ENCODE measurements at regions not wholly inside any gene's neighbourhood (a gene's known extent, or its start where the extent isn't known, plus 50 kb on each side); places are given as distances from the start of the nearest gene placed in this dataset.

DNA sequence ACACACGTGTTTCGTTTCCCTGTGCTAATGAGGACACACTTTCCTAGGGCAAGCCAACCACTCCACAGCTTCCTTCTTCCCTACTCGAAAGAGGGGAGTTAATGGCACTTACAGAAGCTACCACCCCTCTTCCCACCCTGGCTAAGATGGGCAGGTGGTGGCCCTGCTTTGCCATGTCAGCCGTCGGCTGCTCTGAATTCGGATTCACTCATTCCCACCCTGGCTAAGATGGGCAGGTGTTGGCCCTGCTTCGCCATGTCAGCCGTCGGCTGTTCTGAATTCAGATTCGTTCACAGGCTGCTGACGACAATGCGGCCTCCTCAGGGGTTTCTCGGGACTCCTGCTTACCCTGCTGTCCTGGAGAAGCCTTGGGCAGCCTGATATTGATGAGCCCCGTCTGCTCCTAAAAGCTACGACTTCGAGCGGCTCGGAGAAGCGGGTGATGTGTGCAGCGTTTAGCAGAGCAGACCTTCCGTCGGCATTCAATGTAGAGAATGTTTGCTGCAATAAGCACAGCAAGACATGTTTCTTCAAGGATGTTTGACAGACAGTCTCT lies 56.2 kb upstream of the PPP2R2D start:
- no peak for DNase-seq

DNA sequence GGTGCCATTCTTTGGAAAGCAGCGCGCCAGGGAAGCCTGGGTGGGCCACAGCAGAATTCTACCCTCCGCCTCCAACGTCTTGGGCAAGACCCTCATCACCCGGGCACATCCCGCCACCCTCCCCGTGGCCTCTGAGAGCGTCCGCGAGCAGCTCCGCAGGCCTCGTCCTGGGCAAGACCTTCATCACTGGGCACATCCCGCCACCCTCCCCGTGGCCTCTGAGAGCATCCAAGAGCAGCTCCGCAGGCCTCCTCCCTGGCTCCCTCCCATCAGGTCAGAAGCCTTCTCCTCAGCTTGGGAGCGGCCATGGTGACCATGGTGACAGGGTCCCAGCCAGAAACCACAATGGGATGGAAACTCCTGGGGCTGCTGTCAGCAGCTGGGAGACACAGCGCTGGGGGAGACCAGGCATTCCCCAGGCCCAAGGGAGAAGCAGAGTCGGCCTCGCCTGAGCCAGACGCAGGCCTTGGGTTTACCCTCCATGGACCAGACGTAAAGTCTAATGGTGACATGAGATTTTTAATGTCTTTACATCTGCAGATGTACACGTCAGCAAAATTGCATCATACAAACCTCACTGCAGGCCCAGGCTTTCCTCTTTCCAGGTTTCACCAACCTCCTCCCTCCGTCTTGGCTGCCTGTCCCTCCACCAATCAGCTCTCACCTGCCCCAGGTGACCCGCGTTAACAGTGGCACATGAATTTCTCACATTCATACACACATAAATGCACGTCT lies 55.1 kb upstream of the PPP2R2D start:
- DNase-seq: no peak

DNA sequence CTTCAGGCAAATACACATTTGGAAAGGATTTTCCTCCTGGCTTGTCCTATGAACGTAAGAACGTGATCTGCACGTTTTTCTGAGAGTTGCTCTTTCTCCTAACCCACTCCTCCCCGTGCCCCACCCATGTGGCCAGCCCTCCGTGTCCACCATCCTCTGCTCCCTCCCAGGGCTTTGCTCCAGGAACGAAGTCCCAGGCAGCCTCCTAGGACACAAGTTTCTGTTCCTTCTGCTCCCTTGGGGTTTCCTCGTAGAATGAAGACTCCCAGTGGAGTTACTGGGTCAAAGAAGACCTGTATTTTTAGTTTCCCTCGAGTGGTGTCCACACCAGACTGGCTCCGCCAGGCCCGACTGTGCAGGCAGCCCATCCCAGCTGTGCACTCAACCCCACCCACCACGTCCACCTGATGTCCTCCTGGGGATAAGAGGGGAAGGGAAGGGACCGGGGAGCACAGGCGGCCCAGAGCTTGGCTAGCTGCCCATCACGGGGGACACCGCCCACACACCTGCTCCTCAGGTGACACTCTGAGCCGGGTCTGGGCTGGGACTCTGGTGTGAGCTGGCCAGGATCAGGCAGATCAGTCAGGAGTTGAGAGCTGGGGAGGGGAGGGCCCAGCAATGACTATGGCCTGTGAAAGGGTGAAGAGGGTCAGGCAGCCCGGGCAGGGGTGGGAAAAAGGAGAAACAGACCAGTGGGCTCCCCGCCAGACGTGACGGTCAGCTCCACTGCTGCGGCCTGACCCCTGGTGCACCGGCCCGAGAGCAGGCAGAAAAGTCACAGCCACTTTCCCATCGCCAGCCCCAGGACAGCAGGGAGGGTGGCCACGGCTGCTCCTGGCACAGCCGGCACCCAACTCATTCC lies 54.3 kb upstream of the PPP2R2D start:
- DNase-seq: no peak

DNA sequence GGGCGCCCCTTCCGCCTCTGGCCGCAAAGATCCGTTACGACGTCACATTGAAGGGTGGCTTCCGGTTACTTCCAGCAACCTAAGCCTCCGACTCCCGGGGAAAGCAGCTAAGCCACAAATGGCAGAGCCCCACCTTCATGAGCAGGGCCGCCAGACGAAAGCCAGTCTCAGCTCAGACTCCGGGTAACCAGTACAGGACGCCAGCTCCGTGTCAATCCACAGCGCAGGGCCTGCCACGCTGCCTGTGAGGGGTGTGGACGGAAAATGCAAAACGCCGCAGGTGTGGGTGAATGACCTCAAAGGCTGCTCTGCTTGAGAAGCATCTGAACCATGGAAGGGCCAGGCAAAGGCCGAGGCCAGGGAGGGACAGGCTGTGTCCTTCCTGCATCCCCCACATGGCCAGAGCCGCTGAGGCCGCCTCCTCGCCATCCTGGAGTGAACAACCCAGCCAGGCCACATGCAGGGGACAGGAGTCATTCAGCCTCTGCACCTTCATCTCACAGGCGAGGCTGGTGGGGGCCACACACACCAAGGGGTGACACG lies 53.5 kb upstream of the PPP2R2D start:
- no peak for DNase-seq

DNA sequence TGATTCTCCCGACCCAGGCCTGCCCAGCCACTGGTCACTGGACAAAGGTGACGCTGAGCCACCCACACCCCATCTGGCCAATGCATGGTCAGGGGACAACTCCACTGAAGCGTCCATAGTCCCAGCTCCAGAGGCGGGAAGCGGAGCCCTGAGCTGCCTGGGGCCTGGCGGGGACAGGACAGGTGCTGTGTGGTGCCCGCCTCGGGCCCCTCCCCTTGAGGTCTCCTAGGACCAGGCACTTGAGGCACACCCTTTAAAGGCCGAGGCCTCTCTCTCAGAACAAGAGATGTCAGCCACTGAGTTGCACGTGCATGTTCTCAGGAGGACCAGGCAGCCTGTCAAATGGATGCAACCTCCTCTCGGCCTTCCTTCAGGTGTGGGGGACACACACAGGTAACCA lies 52.5 kb upstream of the PPP2R2D start:
- no peak for DNase-seq

DNA sequence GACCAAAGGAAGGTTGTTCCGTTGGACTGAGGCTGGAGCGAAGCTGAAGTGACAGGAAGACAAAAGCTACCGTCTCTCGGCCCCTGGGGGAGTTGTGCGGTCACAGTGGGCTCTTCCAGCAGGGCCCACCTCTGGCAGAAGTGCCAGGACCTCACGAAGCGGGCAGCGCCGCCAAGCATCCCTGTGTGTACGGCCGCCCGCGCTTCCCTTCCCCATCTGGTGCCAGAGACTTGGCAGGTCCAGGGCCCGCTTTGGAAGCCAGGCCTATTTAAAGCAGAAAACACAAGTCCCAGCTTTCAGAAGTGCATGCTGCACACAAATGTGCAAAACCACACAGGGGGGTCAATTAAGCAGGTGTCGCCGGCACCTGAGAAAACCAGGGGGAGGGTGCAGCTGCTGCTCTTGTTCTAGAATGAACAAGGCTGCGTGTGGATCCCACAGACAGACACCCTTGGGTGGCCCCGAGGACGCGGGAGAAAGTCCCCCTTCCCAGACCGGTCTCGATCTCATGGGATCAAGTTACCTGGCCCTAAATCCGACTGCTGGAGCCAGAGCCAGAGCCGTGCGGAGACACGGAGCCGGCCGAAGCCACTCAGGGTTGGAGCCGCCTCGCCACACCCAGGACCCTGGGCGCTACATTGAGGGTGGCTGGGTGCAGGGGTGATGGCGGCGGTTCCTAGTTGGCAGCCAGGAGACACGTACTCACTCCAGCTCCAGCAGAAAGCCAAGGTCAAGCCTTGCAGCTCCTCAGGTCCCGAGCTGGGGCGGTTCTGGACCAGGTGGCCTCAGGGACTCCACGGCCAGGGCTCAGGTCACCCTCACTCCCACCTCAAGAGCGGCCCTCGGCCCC lies 51.8 kb upstream of the PPP2R2D start:
- DNase-seq: no peak

DNA sequence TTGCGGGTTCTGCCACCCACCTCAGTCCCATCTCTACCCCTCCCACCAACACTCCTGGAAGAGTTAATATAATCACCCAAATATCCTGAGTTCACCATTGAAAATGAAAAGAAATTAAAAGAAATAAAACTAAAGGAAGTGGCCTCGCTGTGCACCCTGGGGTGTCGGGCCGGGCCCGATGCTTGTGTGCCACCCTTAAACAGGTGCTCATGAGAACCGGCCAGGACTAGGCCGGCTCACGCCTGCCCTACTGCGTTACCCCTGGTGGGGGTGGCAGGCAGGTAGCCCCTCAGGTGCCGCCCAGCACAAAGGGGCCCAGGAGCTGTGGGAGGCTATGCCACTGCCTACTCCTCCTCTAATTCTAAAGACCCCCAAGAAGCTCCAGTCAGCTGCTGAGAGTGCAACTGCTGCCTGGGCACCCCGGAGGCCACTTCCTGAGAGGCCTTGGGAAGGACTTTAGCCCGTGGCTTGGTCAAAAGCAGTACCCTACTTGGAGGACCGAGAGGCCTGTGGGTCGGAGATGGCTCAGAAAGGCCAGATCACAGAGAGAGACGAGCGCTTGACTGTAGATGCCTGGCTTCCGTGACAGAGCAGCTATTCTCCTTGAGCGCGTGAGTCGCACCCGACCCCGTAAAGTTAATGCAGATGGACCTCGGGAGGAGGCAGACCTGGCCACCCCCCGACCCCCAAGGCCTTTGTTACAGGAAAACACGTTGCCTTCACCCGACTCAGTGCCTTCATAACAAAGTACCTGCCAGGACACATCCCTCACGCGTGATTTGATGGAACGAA lies 51.0 kb upstream of the PPP2R2D start:
- no peak for DNase-seq

DNA sequence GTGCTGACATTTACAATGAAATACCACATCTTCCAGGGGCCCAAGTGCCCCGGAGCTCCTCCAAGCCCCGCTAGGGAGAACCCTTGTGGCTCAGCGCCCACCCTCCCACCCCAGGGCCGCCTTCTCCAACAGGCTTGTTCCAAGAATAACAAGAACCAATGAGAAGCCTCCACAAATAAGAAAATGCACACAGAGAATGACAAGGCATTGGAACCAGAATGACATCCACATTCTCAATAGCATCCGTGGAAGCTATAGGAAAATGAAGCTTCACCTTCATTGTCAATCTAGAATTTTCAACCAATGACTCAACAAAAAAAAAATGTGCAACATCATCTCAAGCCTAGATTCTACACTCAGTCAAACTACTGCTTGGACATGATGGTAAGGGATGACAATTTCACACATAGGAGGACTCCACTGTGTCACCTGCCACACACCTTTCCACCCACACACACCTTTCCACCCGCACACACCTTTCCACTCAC lies 50.4 kb upstream of the PPP2R2D start:
- peak; percentile 6 for DNase-seq

Measured in EL (cell line).